ENCODE measurements at regions not wholly inside any gene's neighbourhood (a gene's known extent, or its start where the extent isn't known, plus 50 kb on each side); places are given as distances from the start of the nearest gene placed in this dataset.

DNA sequence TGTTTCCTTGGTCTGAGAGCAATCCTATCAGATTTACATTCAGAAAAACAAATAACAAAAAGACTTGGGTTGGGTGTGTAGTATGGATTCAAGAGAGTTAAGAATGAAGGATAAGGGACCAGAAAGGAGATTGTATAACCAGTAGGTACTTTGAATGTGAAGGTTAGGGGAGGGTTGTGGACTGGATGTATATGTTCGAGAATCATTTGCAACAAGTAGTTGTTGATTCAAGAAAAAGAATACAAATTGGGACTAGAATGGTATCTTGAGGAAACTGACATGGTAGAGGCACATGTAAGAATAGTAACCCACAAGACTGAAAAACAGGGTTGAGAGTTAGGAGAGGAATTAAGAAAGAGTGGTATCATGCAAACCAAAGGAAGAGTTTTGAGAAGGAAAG lies 240.0 kb upstream of the PPP1R3A start:
- TF ChIP-seq EZH2 (IDR thresholded peaks at IDR 0.05; ENCODE audit: insufficient read depth, poor library complexity, severe bottlenecking) = no peak
- TF ChIP-seq EZH2phosphoT487 (IDR thresholded peaks at IDR 0.05; ENCODE audit: insufficient read depth, low read depth) = no peak
